ENCODE measurements at regions not wholly inside any gene's neighbourhood (a gene's known extent, or its start where the extent isn't known, plus 50 kb on each side); places are given as distances from the start of the nearest gene placed in this dataset.

- TF ChIP-seq CTCF (conservative IDR thresholded peaks at IDR 0.05; ENCODE audit: low read length) (no peak), EZH2phosphoT487 (IDR thresholded peaks at IDR 0.05; ENCODE audit: borderline replicate concordance, low read depth, low read length) (no peak)
Measured at GRCh38 chr4:79199743-79200142, 126.1 kb downstream of the NAA11 start.

All from OCI-LY7 (cell line).